MM.1S (cell line): ENCODE measurements at regions not wholly inside any gene's neighbourhood (a gene's known extent, or its start where the extent isn't known, plus 50 kb on each side); places are given as distances from the start of the nearest gene placed in this dataset.

ENCODE experiments used
- DNase-seq: peaks from one replicate; pipeline ENCODE4 v3.0.0-alpha.2; 2015
- H2AFZ ChIP-seq: fragments of 300-600 bp; sonication (generic); 2 replicates; pipeline ENCODE4 v1.6.0; 2016; ENCODE audit warnings: antibody characterized with exemption, low read length
- H3F3A ChIP-seq: fragments of 300-600 bp; sonication (generic); 2 replicates; pipeline ENCODE4 v1.6.1; 2016; ENCODE audit warnings: mild to moderate bottlenecking, antibody characterized with exemption, low read length, moderate library complexity, mixed read lengths; ENCODE audit not compliant: insufficient read depth
- H3K27ac ChIP-seq: fragments of 300-600 bp; sonication (generic); 2 replicates; pipeline ENCODE4 v1.5.1; 2016; ENCODE audit warnings: mild to moderate bottlenecking, low read length
- H3K27me3 ChIP-seq: fragments of 300-600 bp; sonication (generic); replicated peaks from 2 replicates; pipeline ENCODE4 v1.6.0; 2016; ENCODE audit warnings: low read length; ENCODE audit not compliant: insufficient read depth
- H3K36me3 ChIP-seq: fragments of 300-600 bp; sonication (generic); replicated peaks from 2 replicates; pipeline ENCODE4 v1.6.1; 2016; ENCODE audit warnings: mild to moderate bottlenecking, low read length, mixed read lengths; ENCODE audit not compliant: insufficient read depth
- H3K4me1 ChIP-seq: fragments of 300-600 bp; sonication (generic); 2 replicates; pipeline ENCODE4 v1.6.1; 2016; ENCODE audit warnings: low read length, mixed read lengths
- H3K4me2 ChIP-seq: fragments of 300-600 bp; sonication (generic); 2 replicates; pipeline ENCODE4 v1.6.0; 2016; ENCODE audit warnings: low read depth, low read length
- H3K4me3 ChIP-seq: fragments of 300-600 bp; sonication (generic); 2 replicates; pipeline ENCODE4 v1.5.1; 2016; ENCODE audit warnings: low read length, mixed read lengths
- H3K79me2 ChIP-seq: fragments of 300-600 bp; sonication (generic); 2 replicates; pipeline ENCODE4 v1.6.1; 2016; ENCODE audit warnings: mixed run types, low read length, mixed read lengths
- H3K9ac ChIP-seq: fragments of 300-600 bp; sonication (generic); 2 replicates; pipeline ENCODE4 v1.6.1; 2016; ENCODE audit warnings: low read length, mixed read lengths
- H3K9me2 ChIP-seq: fragments of 300-600 bp; sonication (generic); replicated peaks from 2 replicates; pipeline ENCODE4 v1.6.1; 2016; ENCODE audit warnings: mild to moderate bottlenecking, low read length, mixed read lengths; ENCODE audit not compliant: insufficient read depth
- H3K9me3 ChIP-seq: fragments of 300-600 bp; sonication (generic); replicated peaks from 2 replicates; pipeline ENCODE4 v1.6.1; 2016; ENCODE audit warnings: mild to moderate bottlenecking, low read length, mixed read lengths; ENCODE audit not compliant: insufficient read depth
- H4K20me1 ChIP-seq: fragments of 300-600 bp; sonication (generic); 2 replicates; pipeline ENCODE4 v1.6.1; 2016; ENCODE audit warnings: mild to moderate bottlenecking, low read length, moderate library complexity, mixed read lengths; ENCODE audit not compliant: insufficient read depth
- EZH2 ChIP-seq: fragments of 300-600 bp; sonication (generic); optimal IDR thresholded peaks from 2 replicates; pipeline ENCODE3; 2017; ENCODE audit warnings: low read depth, mild to moderate bottlenecking, antibody characterized with exemption, low read length, mixed read lengths
- EZH2phosphoT487 ChIP-seq: fragments of 300-600 bp; sonication (generic); IDR thresholded peaks from 2 replicates; pipeline ENCODE4 v1.6.1; 2018; ENCODE audit warnings: antibody characterized with exemption, low read length
- TF ChIP-seq, protein P1 (sequence below): fragments of 300-600 bp; sonication (generic); IDR thresholded peaks from 2 replicates; pipeline ENCODE4 v1.5.1; 2016; ENCODE audit warnings: antibody characterized with exemption, low read length, mixed read lengths

- H3K9ac ChIP-seq = no peak overlapping the region
- no peak overlapping the region for H3K4me3 ChIP-seq
- H3K4me2 ChIP-seq = no peak overlapping the region
- no peaks in the 10 kb centered on the region for H3K36me3 ChIP-seq
- H2AFZ ChIP-seq = no peak overlapping the region
- H4K20me1 ChIP-seq = no peaks in the 10 kb centered on the region
- H3K4me1 ChIP-seq = no peaks in the 10 kb centered on the region
- no peaks in the 10 kb centered on the region for H3K9me2 ChIP-seq
- H3K27me3 ChIP-seq = no peaks in the 10 kb centered on the region
- TF ChIP-seq EZH2 (no peak), EZH2phosphoT487 (no peak)
- TF ChIP-seq, protein P1, sequence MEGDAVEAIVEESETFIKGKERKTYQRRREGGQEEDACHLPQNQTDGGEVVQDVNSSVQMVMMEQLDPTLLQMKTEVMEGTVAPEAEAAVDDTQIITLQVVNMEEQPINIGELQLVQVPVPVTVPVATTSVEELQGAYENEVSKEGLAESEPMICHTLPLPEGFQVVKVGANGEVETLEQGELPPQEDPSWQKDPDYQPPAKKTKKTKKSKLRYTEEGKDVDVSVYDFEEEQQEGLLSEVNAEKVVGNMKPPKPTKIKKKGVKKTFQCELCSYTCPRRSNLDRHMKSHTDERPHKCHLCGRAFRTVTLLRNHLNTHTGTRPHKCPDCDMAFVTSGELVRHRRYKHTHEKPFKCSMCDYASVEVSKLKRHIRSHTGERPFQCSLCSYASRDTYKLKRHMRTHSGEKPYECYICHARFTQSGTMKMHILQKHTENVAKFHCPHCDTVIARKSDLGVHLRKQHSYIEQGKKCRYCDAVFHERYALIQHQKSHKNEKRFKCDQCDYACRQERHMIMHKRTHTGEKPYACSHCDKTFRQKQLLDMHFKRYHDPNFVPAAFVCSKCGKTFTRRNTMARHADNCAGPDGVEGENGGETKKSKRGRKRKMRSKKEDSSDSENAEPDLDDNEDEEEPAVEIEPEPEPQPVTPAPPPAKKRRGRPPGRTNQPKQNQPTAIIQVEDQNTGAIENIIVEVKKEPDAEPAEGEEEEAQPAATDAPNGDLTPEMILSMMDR = no peak
- no peaks in the 10 kb centered on the region for H3K79me2 ChIP-seq
- H3K9me3 ChIP-seq = no peaks in the 10 kb centered on the region
- H3F3A ChIP-seq = no peaks in the 10 kb centered on the region
- H3K27ac ChIP-seq = no peak overlapping the region
- no peak for DNase-seq
Observed at GRCh38 chr21:16409352-16409751, 679.6 kb downstream of the USP25 start.

DNA sequence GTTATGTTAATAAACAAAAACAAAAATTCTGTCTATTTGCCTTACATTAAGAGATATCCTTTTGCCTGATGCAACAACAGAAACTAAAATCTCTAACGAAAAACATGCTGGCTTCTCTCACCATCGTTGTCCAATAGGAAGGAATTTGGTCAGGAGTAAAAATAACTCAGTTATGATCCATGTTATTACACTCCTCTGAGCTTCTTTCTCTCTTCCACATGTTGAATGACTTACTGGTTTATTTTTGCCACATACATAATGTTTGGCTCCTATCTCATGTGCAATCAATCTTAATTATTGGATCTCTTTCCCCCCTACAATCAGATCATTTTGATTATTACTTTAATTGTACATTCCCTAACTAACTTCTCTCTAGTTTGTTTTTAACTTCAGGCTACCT is 688.4 kb downstream of the USP25 start:
- no peaks in the 10 kb centered on the region for H4K20me1 ChIP-seq
- no peaks in the 10 kb centered on the region for H3K36me3 ChIP-seq
- no peak for DNase-seq
- no peak for TF ChIP-seq EZH2phosphoT487
- TF ChIP-seq, protein P1 = no peak
- no peak for TF ChIP-seq EZH2
- H3K4me2 ChIP-seq = no peak overlapping the region
- no peaks in the 10 kb centered on the region for H3K79me2 ChIP-seq
- no peak overlapping the region for H3K9ac ChIP-seq
- H3F3A ChIP-seq = no peaks in the 10 kb centered on the region
- no peaks in the 10 kb centered on the region for H3K27me3 ChIP-seq
- H3K4me1 ChIP-seq = no peaks in the 10 kb centered on the region
- no peak overlapping the region for H2AFZ ChIP-seq
- H3K9me3 ChIP-seq = no peaks in the 10 kb centered on the region
- no peaks in the 10 kb centered on the region for H3K9me2 ChIP-seq
- no peak overlapping the region for H3K4me3 ChIP-seq
- H3K27ac ChIP-seq = no peak overlapping the region

- no peak overlapping the region for H3K4me3 ChIP-seq
- TF ChIP-seq EZH2phosphoT487 (no peak), EZH2 (no peak)
- TF ChIP-seq, protein P1 = no peak
- H3K27me3 ChIP-seq = no peaks in the 10 kb centered on the region
- no peak for DNase-seq
- H3K9me2 ChIP-seq = no peaks in the 10 kb centered on the region
- no peak overlapping the region for H3K4me2 ChIP-seq
- H3K9ac ChIP-seq = no peak overlapping the region
- H3F3A ChIP-seq = no peaks in the 10 kb centered on the region
- no peaks in the 10 kb centered on the region for H3K4me1 ChIP-seq
- no peaks in the 10 kb centered on the region for H3K36me3 ChIP-seq
- no peaks in the 10 kb centered on the region for H4K20me1 ChIP-seq
- H3K9me3 ChIP-seq = no peaks in the 10 kb centered on the region
- no peak overlapping the region for H3K27ac ChIP-seq
- no peak overlapping the region for H2AFZ ChIP-seq
- no peaks in the 10 kb centered on the region for H3K79me2 ChIP-seq
Observed at GRCh38 chr21:16418642-16419041, 688.9 kb downstream of the USP25 start.
